WTC11 (cell line): ENCODE measurements at regions not wholly inside any gene's neighbourhood (a gene's known extent, or its start where the extent isn't known, plus 50 kb on each side); places are given as distances from the start of the nearest gene placed in this dataset.

ENCODE experiments used
- ATAC-seq: fragments of 200-7000 bp; cut with Tn5 transposase; 2 replicates; pipeline ENCODE4 v1.10.0; 2021; ENCODE audit warnings: mild to moderate bottlenecking, moderate library complexity
- CTCF ChIA-PET: fragments of 300-600 bp; sonication (Branson Sonifier 250); formaldehyde crosslinking; loops from one replicate; lab custom pipeline; 2021; ENCODE audit warnings: antibody characterized with exemption; lab: Charles Lee
- POLR2A ChIA-PET: fragments of 350-600 bp; sonication (Branson Sonifier 250); formaldehyde crosslinking; loops from one replicate; lab custom pipeline; 2021; ENCODE audit warnings: antibody characterized with exemption; lab: Charles Lee
- DNase-seq: peaks from one replicate; pipeline ENCODE4 v3.0.0; 2021; ENCODE audit warnings: low spot score
- H3K27ac Mint-ChIP-seq: 2 replicates; pipeline ENCODE4 v1.8.0; 2021; ENCODE audit warnings: mixed read lengths
- H3K27me3 Mint-ChIP-seq: 2 replicates; pipeline ENCODE4 v1.8.0; 2021; ENCODE audit warnings: low read depth, mild to moderate bottlenecking, moderate library complexity, mixed read lengths
- H3K36me3 Mint-ChIP-seq: 2 replicates; pipeline ENCODE4 v1.8.0; 2021; ENCODE audit warnings: mixed read lengths
- H3K4me1 Mint-ChIP-seq: 2 replicates; pipeline ENCODE4 v1.8.0; 2022; ENCODE audit warnings: mixed read lengths
- H3K4me3 Mint-ChIP-seq: 2 replicates; pipeline ENCODE4 v1.8.0; 2021; ENCODE audit warnings: mild to moderate bottlenecking, moderate library complexity, mixed read lengths
- H3K9me3 Mint-ChIP-seq: 2 replicates; pipeline ENCODE4 v1.8.0; 2021; ENCODE audit warnings: mixed read lengths
- CREM ChIP-seq: sonication (generic); formaldehyde crosslinking; IDR thresholded peaks from 2 replicates; pipeline ENCODE4 v1.8.1; 2022; ENCODE audit warnings: mild to moderate bottlenecking, missing genetic modification reagents, moderate library complexity
- EMX1 ChIP-seq: fragments of 250-450 bp; sonication (Bioruptor Pico); IDR thresholded peaks from 2 replicates; pipeline ENCODE4 v1.8.0; 2021; ENCODE audit warnings: mild to moderate bottlenecking
- ESRRA ChIP-seq: sonication (generic); formaldehyde crosslinking; IDR thresholded peaks from 2 replicates; pipeline ENCODE4 v1.8.1; 2022; ENCODE audit warnings: mild to moderate bottlenecking, missing genetic modification reagents, borderline replicate concordance
- ETV6 ChIP-seq: sonication (generic); formaldehyde crosslinking; IDR thresholded peaks from 2 replicates; pipeline ENCODE4 v1.8.1; 2022; ENCODE audit warnings: mild to moderate bottlenecking, missing genetic modification reagents
- IRF2 ChIP-seq: sonication (generic); formaldehyde crosslinking; IDR thresholded peaks from 2 replicates; pipeline ENCODE4 v1.8.0; 2022; ENCODE audit warnings: low read depth, missing genetic modification reagents, borderline replicate concordance
- KAT7 ChIP-seq: sonication (generic); formaldehyde crosslinking; IDR thresholded peaks from 2 replicates; pipeline ENCODE4 v1.8.1; 2023; ENCODE audit warnings: missing genetic modification reagents, mild to moderate bottlenecking, borderline replicate concordance
- MLX ChIP-seq: sonication (generic); formaldehyde crosslinking; IDR thresholded peaks from 2 replicates; pipeline ENCODE4 v1.8.1; 2023; ENCODE audit warnings: mild to moderate bottlenecking, missing genetic modification reagents, moderate library complexity
- MXD4 ChIP-seq: fragments of 250-450 bp; sonication (Bioruptor Pico); IDR thresholded peaks from 2 replicates; pipeline ENCODE4 v1.8.0; 2021; ENCODE audit warnings: mild to moderate bottlenecking, moderate library complexity, borderline replicate concordance
- NFATC4 ChIP-seq: fragments of 250-450 bp; sonication (Bioruptor Pico); IDR thresholded peaks from 2 replicates; pipeline ENCODE4 v1.9.0; 2021; ENCODE audit warnings: mild to moderate bottlenecking
- NR1H2 ChIP-seq: sonication (generic); formaldehyde crosslinking; IDR thresholded peaks from 2 replicates; pipeline ENCODE4 v1.9.0; 2021; ENCODE audit warnings: mild to moderate bottlenecking, moderate library complexity, missing genetic modification reagents
- NR3C1 ChIP-seq: sonication (generic); formaldehyde crosslinking; conservative IDR thresholded peaks from 2 replicates; pipeline ENCODE4 v1.8.1; 2023; ENCODE audit warnings: low read depth, mild to moderate bottlenecking, missing genetic modification reagents
- OVOL2 ChIP-seq: fragments of 250-450 bp; sonication (Bioruptor Pico); IDR thresholded peaks from 2 replicates; pipeline ENCODE4 v1.9.0; 2021; ENCODE audit warnings: mild to moderate bottlenecking, borderline replicate concordance
- SP1 ChIP-seq: sonication (generic); formaldehyde crosslinking; conservative IDR thresholded peaks from 2 replicates; pipeline ENCODE4 v1.8.1; 2022; ENCODE audit warnings: missing genetic modification reagents
- TCF7 ChIP-seq: sonication (generic); formaldehyde crosslinking; IDR thresholded peaks from 2 replicates; pipeline ENCODE4 v1.8.0; 2022; ENCODE audit warnings: mild to moderate bottlenecking, low read depth, missing genetic modification reagents, moderate library complexity
- TEAD4 ChIP-seq: sonication (generic); formaldehyde crosslinking; IDR thresholded peaks from 2 replicates; pipeline ENCODE4 v1.8.0; 2022; ENCODE audit warnings: mild to moderate bottlenecking, missing genetic modification reagents
- TP53 ChIP-seq: sonication (generic); formaldehyde crosslinking; IDR thresholded peaks from 2 replicates; pipeline ENCODE4 v1.8.1; 2023; ENCODE audit warnings: mild to moderate bottlenecking, missing genetic modification reagents
- ZNF219 ChIP-seq: sonication (generic); formaldehyde crosslinking; IDR thresholded peaks from 2 replicates; pipeline ENCODE4 v1.8.0; 2023; ENCODE audit warnings: missing genetic modification reagents, mild to moderate bottlenecking, borderline replicate concordance
- ZNF317 ChIP-seq: sonication (generic); formaldehyde crosslinking; IDR thresholded peaks from 2 replicates; pipeline ENCODE4 v1.8.1; 2023; ENCODE audit warnings: low read depth, mild to moderate bottlenecking, moderate library complexity, missing genetic modification reagents, borderline replicate concordance
- ZNF423 ChIP-seq: fragments of 250-450 bp; sonication (Bioruptor Pico); IDR thresholded peaks from 2 replicates; pipeline ENCODE4 v2.1.2; 2022; ENCODE audit warnings: mild to moderate bottlenecking, moderate library complexity
- ZNF512 ChIP-seq: sonication (generic); formaldehyde crosslinking; IDR thresholded peaks from 2 replicates; pipeline ENCODE4 v1.8.1; 2022; ENCODE audit warnings: missing genetic modification reagents, borderline replicate concordance
- TF ChIP-seq, protein P1 (sequence below): fragments of 200-600 bp; IDR thresholded peaks from 2 replicates; pipeline ENCODE4 v1.8.0; 2022; ENCODE audit warnings: antibody characterized with exemption
- TF ChIP-seq, protein P2 (sequence below): sonication (generic); formaldehyde crosslinking; IDR thresholded peaks from 2 replicates; pipeline ENCODE4 v1.8.1; 2023; ENCODE audit warnings: mild to moderate bottlenecking, moderate library complexity, missing genetic modification reagents
- TF ChIP-seq, protein P3 (sequence below): sonication (generic); formaldehyde crosslinking; IDR thresholded peaks from 2 replicates; pipeline ENCODE4 v1.8.0; 2022; ENCODE audit warnings: mild to moderate bottlenecking, missing genetic modification reagents

DNA sequence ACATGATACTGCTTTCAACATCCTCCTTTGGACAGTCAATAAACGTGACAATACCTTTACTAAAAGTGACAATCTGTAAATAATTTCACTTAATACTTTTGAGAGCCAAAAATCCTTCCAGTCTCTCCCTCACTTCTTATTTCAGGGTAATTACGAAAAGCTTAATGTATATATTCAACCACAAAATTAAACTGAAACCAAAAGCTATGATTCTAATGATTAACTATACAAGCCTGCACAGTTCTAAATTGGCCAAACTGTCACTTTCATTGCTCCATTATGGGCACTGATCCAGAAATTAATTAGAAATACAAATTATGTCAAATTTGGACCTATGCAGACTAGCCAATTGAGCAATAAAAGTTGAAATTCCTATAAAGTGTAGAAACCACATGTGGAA, 696.5 kb upstream of the MIS18BP1 start:
- ATAC-seq, result no peak
- DNase-seq, result no peak
- Mint-ChIP-seq H3K4me3 (no peak overlapping the region), H3K9me3 (peaks cover 14% of the 10 kb centered on the region; the same call in 1 of the 2 replicates), H3K27ac (no peak overlapping the region), H3K27me3 (no peaks in the 10 kb centered on the region), H3K36me3 (no peaks in the 10 kb centered on the region; the same call in 1 of the 2 replicates), H3K4me1 (no peaks in the 10 kb centered on the region; the same call in 1 of the 2 replicates)
- CTCF ChIA-PET, result no interaction called here
- POLR2A ChIA-PET, result no interaction called here
- TF ChIP-seq CREM (CRISPR knock-in tag) (no peak), NR1H2 (CRISPR knock-in tag) (no peak), ZNF512 (CRISPR knock-in tag) (no peak), OVOL2 (CRISPR knock-in tag) (no peak), MLX (CRISPR knock-in tag) (no peak), TEAD4 (CRISPR knock-in tag) (no peak), SP1 (CRISPR knock-in tag) (no peak)

DNA sequence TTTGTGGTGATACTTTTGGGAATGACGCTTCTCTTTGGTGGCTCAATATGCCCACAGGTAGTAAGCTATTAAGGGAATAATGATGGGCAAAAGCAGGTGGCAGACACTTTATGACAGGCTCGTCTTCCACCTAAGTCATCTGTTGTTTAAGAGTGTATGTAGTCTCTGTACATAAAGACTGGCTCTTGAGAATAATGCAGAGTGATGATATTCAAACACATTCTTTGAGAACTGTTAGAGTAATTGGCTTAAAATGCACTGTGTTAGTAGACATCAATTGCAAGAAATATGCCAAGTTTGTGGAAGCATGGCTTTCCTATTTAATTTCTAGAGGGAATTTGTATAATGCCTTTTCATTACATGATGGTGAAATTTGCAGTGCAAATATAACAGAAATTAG, 694.8 kb upstream of the MIS18BP1 start:
- TF ChIP-seq, protein P1, sequence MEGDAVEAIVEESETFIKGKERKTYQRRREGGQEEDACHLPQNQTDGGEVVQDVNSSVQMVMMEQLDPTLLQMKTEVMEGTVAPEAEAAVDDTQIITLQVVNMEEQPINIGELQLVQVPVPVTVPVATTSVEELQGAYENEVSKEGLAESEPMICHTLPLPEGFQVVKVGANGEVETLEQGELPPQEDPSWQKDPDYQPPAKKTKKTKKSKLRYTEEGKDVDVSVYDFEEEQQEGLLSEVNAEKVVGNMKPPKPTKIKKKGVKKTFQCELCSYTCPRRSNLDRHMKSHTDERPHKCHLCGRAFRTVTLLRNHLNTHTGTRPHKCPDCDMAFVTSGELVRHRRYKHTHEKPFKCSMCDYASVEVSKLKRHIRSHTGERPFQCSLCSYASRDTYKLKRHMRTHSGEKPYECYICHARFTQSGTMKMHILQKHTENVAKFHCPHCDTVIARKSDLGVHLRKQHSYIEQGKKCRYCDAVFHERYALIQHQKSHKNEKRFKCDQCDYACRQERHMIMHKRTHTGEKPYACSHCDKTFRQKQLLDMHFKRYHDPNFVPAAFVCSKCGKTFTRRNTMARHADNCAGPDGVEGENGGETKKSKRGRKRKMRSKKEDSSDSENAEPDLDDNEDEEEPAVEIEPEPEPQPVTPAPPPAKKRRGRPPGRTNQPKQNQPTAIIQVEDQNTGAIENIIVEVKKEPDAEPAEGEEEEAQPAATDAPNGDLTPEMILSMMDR, result no peak
- TF ChIP-seq NR3C1 (CRISPR knock-in tag), result no peak
- TF ChIP-seq, protein P2, sequence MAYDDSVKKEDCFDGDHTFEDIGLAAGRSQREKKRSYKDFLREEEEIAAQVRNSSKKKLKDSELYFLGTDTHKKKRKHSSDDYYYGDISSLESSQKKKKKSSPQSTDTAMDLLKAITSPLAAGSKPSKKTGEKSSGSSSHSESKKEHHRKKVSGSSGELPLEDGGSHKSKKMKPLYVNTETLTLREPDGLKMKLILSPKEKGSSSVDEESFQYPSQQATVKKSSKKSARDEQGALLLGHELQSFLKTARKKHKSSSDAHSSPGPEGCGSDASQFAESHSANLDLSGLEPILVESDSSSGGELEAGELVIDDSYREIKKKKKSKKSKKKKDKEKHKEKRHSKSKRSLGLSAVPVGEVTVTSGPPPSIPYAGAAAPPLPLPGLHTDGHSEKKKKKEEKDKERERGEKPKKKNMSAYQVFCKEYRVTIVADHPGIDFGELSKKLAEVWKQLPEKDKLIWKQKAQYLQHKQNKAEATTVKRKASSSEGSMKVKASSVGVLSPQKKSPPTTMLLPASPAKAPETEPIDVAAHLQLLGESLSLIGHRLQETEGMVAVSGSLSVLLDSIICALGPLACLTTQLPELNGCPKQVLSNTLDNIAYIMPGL (CRISPR knock-in tag), result no peak
- no peak for TF ChIP-seq EMX1 (CRISPR knock-in tag)
- no peak for TF ChIP-seq ZNF423 (CRISPR knock-in tag)
- Mint-ChIP-seq H3K27ac (no peak overlapping the region), H3K4me3 (no peak overlapping the region), H3K4me1 (no peaks in the 10 kb centered on the region; the same call in 1 of the 2 replicates), H3K27me3 (no peaks in the 10 kb centered on the region), H3K9me3 (peaks cover 19% of the 10 kb centered on the region; the same call in 1 of the 2 replicates), H3K36me3 (no peaks in the 10 kb centered on the region; the same call in 1 of the 2 replicates)
- DNase-seq, result no peak
- no peak for ATAC-seq
- ChIA-PET CTCF (no interaction called here), POLR2A (no interaction called here)

DNA sequence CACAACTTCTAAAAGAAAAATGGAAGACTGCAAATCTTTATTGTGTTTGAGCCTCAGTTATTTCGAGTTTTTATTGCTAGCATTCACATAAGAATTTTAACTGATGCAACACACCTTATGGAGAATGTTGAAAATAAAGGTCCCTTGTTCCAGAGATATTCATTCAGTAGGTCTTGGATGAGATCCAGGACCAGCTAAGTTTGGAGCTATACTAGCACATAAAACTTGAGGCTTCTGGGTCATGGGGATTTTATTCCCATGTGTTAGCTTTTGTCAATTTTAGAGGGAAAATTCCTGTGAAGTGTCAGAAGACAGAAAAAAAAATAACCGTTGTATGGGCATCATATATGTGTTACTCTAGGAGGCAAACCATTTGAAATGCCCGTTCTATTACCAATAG, 693.2 kb upstream of the MIS18BP1 start:
- no peaks in the 10 kb centered on the region; the same call in 1 of the 2 replicates for H3K36me3 Mint-ChIP-seq
- ChIA-PET POLR2A (no interaction called here), CTCF (no interaction called here)
- H3K4me3 Mint-ChIP-seq, result no peak overlapping the region
- no peak overlapping the region for H3K27ac Mint-ChIP-seq
- DNase-seq (no peak), ATAC-seq (no peak)
- no peaks in the 10 kb centered on the region for H3K4me1 Mint-ChIP-seq
- TF ChIP-seq TP53 (CRISPR knock-in tag) (no peak), ZNF423 (CRISPR knock-in tag) (no peak), TCF7 (CRISPR knock-in tag) (no peak), OVOL2 (CRISPR knock-in tag) (no peak), NFATC4 (no peak), SP1 (CRISPR knock-in tag) (no peak), ETV6 (CRISPR knock-in tag) (no peak), MXD4 (no peak), CREM (CRISPR knock-in tag) (no peak), NR3C1 (CRISPR knock-in tag) (no peak), ESRRA (CRISPR knock-in tag) (no peak), ZNF219 (CRISPR knock-in tag) (no peak), ZNF317 (no peak), KAT7 (CRISPR knock-in tag) (no peak), IRF2 (CRISPR knock-in tag) (no peak)
- TF ChIP-seq, protein P3, sequence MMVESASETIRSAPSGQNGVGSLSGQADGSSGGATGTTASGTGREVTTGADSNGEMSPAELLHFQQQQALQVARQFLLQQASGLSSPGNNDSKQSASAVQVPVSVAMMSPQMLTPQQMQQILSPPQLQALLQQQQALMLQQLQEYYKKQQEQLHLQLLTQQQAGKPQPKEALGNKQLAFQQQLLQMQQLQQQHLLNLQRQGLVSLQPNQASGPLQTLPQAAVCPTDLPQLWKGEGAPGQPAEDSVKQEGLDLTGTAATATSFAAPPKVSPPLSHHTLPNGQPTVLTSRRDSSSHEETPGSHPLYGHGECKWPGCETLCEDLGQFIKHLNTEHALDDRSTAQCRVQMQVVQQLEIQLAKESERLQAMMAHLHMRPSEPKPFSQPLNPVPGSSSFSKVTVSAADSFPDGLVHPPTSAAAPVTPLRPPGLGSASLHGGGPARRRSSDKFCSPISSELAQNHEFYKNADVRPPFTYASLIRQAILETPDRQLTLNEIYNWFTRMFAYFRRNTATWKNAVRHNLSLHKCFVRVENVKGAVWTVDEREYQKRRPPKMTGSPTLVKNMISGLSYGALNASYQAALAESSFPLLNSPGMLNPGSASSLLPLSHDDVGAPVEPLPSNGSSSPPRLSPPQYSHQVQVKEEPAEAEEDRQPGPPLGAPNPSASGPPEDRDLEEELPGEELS, result no peak
- H3K27me3 Mint-ChIP-seq, result no peaks in the 10 kb centered on the region
- H3K9me3 Mint-ChIP-seq, result peaks cover 20% of the 10 kb centered on the region
